Memory B cell (primary cell): ENCODE measurements at regions not wholly inside any gene's neighbourhood (a gene's known extent, or its start where the extent isn't known, plus 50 kb on each side); places are given as distances from the start of the nearest gene placed in this dataset.

ENCODE experiments used
- ATAC-seq: fragments of 150-1000 bp; cut with Tn5 transposase; 2 replicates; pipeline ENCODE4 v1.10.0; 2021; ENCODE audit warnings: low read depth, mild to moderate bottlenecking, moderate library complexity
- DNase-seq, 2 donors: peaks; one replicate each; pipeline ENCODE4 v3.0.0; 2022; ENCODE audit warnings: low spot score in 2 of 2
- H3K27ac Mint-ChIP-seq: one replicate; pipeline ENCODE4 v1.8.0; 2022; ENCODE audit warnings: mild to moderate bottlenecking, moderate library complexity, mixed read lengths
- H3K27me3 Mint-ChIP-seq: one replicate; pipeline ENCODE4 v1.8.0; 2022; ENCODE audit warnings: mixed read lengths
- H3K36me3 Mint-ChIP-seq: one replicate; pipeline ENCODE4 v1.8.0; 2022; ENCODE audit warnings: mild to moderate bottlenecking, mixed read lengths
- H3K4me1 Mint-ChIP-seq: one replicate; pipeline ENCODE4 v1.8.0; 2022; ENCODE audit warnings: mixed read lengths
- H3K4me3 Mint-ChIP-seq: one replicate; pipeline ENCODE4 v1.8.0; 2022; ENCODE audit warnings: mild to moderate bottlenecking, moderate library complexity, mixed read lengths
- H3K9me3 Mint-ChIP-seq: one replicate; pipeline ENCODE4 v1.8.0; 2022; ENCODE audit warnings: mixed read lengths

DNA sequence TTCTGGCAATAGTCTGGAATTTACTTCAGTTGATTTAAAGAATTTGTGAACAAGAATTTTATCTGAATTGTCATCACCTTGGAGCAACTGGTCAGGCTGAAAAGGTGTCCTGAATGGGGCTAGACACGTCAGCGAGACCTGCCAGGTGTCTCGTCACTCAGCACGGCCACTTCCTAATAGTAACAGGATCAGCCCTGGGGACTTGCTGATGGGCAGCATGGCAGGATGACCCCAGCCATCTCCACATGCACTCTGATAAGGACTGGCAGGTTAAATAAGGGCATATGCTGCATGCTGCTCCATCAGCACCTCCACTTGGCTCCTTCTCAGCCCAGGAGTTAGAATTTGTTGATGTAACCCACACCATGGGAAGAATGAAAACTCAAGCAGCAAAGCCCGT, 224.2 kb downstream of the FOXO1 start:
- no peak overlapping the region for H3K4me3 Mint-ChIP-seq
- peak overlapping the region; percentile 19 for H3K27ac Mint-ChIP-seq
- H3K9me3 Mint-ChIP-seq, result no peaks in the 10 kb centered on the region
- H3K36me3 Mint-ChIP-seq, result no peaks in the 10 kb centered on the region
- ATAC-seq (no peak), DNase-seq (no peak)
- H3K27me3 Mint-ChIP-seq, result no peaks in the 10 kb centered on the region
- H3K4me1 Mint-ChIP-seq, result peaks cover 45% of the 10 kb centered on the region

DNA sequence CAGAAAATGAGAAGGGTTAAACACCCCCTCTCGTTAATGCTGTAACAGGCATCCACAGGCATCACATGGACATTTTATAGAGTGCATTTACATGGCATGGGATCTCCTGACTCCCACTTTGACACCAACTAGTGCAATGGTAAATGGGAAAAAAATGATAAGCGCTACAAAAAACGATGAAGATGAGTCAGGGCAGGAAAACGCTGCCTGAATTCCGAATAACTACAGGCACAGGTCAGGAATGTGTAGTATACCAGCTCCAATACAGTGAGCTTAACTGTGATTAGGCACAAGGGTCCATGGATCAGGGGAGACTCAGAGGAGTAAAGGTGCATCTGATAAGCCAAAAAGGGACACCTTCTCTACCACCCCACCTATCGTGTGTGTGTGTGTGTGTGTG, 223.6 kb downstream of the FOXO1 start:
- no peak overlapping the region for H3K4me3 Mint-ChIP-seq
- no peaks in the 10 kb centered on the region for H3K9me3 Mint-ChIP-seq
- H3K27me3 Mint-ChIP-seq, result no peaks in the 10 kb centered on the region
- DNase-seq (no peak), ATAC-seq (no peak)
- H3K4me1 Mint-ChIP-seq, result peaks cover 45% of the 10 kb centered on the region
- H3K27ac Mint-ChIP-seq, result peak overlapping the region; percentile 19
- H3K36me3 Mint-ChIP-seq, result no peaks in the 10 kb centered on the region

DNA sequence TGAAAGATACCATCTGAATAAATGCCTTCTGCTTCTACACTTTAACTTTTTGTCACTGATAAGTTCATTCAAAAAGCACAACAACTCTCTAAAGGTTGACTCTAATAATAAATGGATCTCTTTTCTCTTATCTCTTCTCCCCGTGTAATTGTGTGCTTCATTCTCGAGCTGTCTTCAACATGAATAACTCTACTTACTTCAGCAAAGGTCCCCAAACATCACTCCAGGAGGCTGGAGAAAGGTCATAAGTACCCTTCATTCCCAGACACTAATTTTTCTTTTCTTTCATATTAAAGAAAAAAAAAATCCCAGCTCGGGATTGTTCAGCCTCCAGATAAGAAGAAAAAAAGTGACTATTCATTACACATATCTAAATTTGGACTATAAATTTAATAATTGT, 222.2 kb downstream of the FOXO1 start:
- Mint-ChIP-seq H3K9me3 (peaks cover 3% of the 10 kb centered on the region), H3K27ac (peak overlapping the region; percentile 19), H3K36me3 (no peaks in the 10 kb centered on the region), H3K27me3 (no peaks in the 10 kb centered on the region), H3K4me3 (no peak overlapping the region), H3K4me1 (peaks cover 43% of the 10 kb centered on the region)
- ATAC-seq (no peak), DNase-seq (no peak)

DNA sequence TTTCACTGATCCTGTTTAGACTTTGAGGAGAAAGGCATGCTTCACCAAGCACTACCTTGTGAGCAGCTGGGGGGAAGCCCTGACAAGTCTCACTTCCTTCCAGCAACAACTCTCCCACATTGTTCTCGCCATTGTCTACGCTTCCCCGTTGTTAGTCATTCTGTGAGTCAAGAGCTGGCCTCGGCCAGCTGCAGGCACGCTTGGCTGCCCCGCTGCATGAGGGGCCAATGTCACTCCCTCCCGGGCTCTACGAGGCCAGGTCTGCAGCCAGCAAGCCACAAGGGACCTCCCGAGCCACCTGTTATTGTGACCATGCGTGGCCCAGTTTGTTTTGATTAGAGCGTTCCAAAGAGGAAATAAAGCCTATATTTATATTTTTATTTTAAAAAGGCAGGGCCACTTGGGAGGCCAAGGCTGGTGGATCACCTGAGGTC, 220.9 kb downstream of the FOXO1 start:
- Mint-ChIP-seq H3K4me1 (peaks cover 39% of the 10 kb centered on the region), H3K27me3 (no peaks in the 10 kb centered on the region), H3K9me3 (peaks cover 3% of the 10 kb centered on the region), H3K36me3 (no peaks in the 10 kb centered on the region), H3K4me3 (peak overlapping the region; percentile 15), H3K27ac (peak overlapping the region; percentile 19)
- ATAC-seq, result peak; percentile 92
- DNase-seq, result peak; percentile 73 to 85

DNA sequence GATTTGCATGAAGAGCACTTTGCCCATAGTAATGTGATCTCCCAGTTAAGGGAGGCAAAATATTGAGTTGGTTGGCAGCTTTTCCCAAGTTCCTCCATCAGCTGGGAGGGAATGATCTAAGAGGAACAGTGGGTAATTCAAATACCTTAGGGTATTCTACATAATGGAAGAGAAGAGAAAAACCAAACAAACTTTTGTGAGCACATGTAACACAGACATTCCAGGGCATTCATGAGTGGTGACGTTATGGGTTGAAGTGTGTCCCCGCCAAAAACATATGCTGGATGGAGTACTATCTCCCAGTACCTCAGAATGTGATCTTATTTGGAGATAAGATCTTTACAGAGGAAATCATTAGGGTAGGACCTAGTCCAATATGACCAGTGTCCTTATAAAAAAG, 220.1 kb downstream of the FOXO1 start:
- no peak overlapping the region for H3K4me3 Mint-ChIP-seq
- H3K9me3 Mint-ChIP-seq, result peaks cover 3% of the 10 kb centered on the region
- peak overlapping the region; percentile 92 for H3K27ac Mint-ChIP-seq
- H3K4me1 Mint-ChIP-seq, result peaks cover 39% of the 10 kb centered on the region
- no peak for ATAC-seq
- no peaks in the 10 kb centered on the region for H3K36me3 Mint-ChIP-seq
- no peak for DNase-seq
- H3K27me3 Mint-ChIP-seq, result no peaks in the 10 kb centered on the region

DNA sequence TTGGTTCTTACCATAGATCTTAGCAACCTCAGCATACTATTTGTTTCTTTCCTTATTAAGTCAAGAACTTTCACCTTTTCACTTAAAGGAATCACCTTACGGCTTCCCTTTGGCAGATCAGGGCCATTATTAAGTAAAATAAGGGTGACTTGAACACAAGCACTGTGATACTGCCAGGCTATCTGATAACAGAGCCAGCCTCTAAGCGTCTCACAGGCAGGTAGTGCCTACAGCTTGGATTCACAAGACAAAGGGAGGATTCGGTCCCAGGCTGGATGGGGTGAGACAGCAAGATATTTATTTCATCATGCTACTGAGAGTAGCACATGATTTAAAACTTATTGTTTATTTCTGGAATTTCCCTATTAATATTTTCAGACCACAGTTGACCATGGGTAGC, 218.6 kb downstream of the FOXO1 start:
- Mint-ChIP-seq H3K4me3 (no peak overlapping the region), H3K27me3 (no peaks in the 10 kb centered on the region), H3K36me3 (no peaks in the 10 kb centered on the region), H3K4me1 (peaks cover 38% of the 10 kb centered on the region), H3K9me3 (peaks cover 3% of the 10 kb centered on the region), H3K27ac (peak overlapping the region; percentile 12)
- DNase-seq (no peak), ATAC-seq (no peak)

DNA sequence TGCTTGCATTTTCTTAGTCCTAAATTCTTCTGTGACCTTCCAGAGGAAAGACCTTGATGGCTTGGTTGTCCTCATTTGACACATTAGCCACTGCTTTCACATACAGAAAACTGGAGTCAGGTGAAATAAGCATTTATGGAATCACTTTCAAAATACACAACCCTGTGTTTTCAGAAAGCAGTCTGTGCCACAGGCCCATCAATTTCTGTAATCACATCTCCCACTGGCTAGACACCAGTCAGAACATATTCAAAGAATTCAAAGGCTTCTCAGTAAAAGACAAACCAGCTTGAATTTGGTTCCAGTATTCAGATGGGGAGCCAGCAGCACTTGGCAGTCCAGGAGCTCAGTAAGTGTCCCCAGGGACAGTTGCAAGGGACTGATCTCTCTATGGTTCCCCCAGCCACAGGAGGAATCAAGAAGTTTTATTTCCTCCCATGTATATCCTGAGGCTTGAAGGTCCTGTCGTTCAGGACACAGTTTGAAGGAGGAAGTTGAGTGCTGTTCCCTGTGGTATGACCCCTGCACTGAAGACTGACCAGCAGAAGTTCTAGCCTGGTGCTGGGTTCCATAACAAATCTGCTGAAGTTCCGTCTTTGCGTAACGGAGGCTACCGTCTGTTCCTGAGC, 214.3 kb downstream of the FOXO1 start:
- Mint-ChIP-seq H3K4me3 (no peak overlapping the region), H3K4me1 (peaks cover 10% of the 10 kb centered on the region), H3K27ac (no peak overlapping the region), H3K36me3 (no peaks in the 10 kb centered on the region), H3K27me3 (no peaks in the 10 kb centered on the region), H3K9me3 (peaks cover 3% of the 10 kb centered on the region)
- ATAC-seq (peak; percentile 8), DNase-seq (no peak)

DNA sequence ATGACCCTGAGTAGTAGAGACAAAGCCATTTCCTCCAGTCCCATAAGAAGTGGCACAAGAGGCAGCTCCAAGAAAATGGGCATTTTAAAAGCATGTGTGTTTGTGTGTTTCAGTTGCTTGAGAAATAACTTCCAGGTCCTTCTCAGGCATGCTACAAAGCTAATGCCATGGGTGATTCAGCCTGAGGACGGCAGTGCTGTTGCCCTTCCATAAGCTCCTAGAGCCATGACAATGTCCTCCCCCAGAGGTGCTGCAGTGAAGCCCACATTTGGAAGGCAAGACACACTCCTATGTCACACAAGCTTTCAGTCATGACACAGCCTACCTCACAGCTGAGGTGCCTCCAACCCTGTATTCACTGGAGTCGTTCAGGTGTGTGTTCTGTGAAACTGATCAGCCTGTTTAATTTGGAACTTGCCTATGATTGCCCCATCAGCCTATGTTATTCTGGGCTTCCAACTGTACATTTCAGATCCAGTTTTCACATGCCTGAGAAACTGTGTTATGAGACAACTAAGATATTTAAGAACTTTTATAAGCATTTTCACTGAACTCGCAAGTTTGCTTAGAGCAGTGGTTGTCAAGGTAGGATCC, 213.6 kb downstream of the FOXO1 start:
- no peak for DNase-seq
- H3K9me3 Mint-ChIP-seq, result peaks cover 3% of the 10 kb centered on the region
- no peak overlapping the region for H3K27ac Mint-ChIP-seq
- H3K27me3 Mint-ChIP-seq, result no peaks in the 10 kb centered on the region
- no peak for ATAC-seq
- peaks cover 9% of the 10 kb centered on the region for H3K4me1 Mint-ChIP-seq
- H3K36me3 Mint-ChIP-seq, result no peaks in the 10 kb centered on the region
- no peak overlapping the region for H3K4me3 Mint-ChIP-seq

DNA sequence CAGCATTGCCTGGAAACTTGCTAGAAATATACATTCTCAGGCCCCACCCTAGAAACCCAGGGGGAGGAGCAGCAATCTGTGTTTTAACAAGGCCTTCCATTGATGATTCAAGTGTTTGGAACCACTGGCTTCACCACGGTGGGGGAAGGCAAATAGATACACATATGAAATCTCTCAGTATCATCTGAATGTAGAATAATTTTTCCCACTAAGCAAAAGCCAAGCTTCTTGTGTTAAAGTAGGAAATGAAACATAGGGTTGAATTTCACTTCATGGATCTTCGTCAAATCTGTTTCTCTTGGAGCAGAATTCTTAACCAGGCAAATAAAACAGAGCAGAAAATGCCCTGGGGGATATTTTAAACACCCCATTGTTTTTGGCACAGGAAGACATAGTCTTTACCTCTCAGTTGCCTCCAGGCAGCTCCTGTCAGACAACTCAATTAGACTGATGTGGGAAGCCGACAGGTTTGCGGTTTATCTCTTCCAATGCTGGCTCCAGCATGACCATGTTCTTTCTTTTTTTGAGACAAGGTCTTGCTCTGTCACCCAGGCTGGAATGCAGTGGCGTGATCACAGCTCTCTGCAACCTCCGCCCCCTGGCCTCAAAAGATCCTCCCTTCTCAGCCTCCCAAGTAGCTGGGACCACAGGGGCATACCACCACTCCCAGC, 213.0 kb downstream of the FOXO1 start:
- peaks cover 3% of the 10 kb centered on the region for H3K9me3 Mint-ChIP-seq
- no peak overlapping the region for H3K27ac Mint-ChIP-seq
- ATAC-seq, result no peak

DNA sequence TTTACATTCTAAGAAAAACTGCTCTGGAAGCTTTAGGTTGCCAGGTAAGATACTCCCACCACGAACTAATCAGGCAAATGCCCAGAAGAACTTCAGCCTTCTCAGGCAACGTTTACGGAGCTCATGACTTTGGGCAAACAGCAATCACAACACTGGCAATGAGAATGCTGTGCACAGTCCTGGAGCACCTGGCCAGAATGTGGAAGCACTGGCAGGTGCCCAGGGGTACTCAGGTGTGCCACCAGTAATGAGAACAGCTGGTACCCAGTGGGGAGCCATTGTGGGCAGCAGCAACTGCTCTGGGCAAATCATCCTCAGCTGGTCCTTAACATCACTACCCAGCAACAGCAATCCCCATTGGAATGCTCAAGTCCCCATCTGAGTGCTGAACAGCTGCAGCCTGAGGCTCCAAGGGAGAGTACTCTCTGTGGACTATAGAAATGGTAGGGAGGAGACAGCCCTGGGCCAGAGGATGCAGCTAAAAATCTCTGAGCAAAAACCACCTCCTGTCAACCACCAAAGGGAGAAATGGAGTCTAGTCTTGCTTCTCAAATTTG, 210.0 kb downstream of the FOXO1 start:
- Mint-ChIP-seq H3K27ac (no peak overlapping the region), H3K9me3 (no peaks in the 10 kb centered on the region), H3K36me3 (no peaks in the 10 kb centered on the region), H3K4me3 (no peak overlapping the region), H3K27me3 (no peaks in the 10 kb centered on the region), H3K4me1 (peaks cover 7% of the 10 kb centered on the region)
- ATAC-seq (no peak), DNase-seq (no peak)

More for the DNA sequence above, 213.0 kb downstream of the FOXO1 start:
- DNase-seq, result no peak
- Mint-ChIP-seq H3K36me3 (no peaks in the 10 kb centered on the region), H3K4me1 (peaks cover 6% of the 10 kb centered on the region), H3K4me3 (no peak overlapping the region), H3K27me3 (no peaks in the 10 kb centered on the region)

DNA sequence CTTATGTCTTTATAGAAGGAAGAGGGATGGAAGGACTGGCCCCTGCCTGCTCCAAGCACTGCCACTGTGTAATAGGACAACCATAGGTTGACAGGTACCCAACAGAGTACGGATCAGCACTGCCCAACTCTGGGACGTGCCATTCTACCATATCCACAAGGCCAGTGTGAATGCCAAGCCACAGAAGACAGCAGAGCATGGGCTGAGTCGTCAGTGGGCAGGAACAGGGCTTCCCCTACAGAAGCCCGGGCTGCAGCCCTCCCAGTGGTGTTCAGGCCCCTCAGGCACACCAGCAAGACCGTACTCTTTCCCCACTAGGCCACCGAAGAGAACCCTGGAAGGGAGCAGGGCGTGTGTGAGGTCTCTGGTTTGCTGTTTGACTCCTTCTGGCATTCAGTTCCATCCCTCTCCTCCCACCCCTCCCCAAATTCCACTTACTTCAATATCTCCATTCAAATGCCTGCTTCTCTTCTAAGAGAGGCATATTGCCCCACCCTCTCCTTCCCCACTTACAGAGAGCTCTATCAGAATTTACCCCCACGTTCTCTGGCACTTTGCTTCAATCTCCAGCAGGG, 209.4 kb downstream of the FOXO1 start:
- H3K27ac Mint-ChIP-seq, result no peak overlapping the region
- H3K9me3 Mint-ChIP-seq, result no peaks in the 10 kb centered on the region
- H3K27me3 Mint-ChIP-seq, result no peaks in the 10 kb centered on the region
- peaks cover 7% of the 10 kb centered on the region for H3K4me1 Mint-ChIP-seq
- DNase-seq (no peak), ATAC-seq (no peak)
- no peaks in the 10 kb centered on the region for H3K36me3 Mint-ChIP-seq
- H3K4me3 Mint-ChIP-seq, result no peak overlapping the region

DNA sequence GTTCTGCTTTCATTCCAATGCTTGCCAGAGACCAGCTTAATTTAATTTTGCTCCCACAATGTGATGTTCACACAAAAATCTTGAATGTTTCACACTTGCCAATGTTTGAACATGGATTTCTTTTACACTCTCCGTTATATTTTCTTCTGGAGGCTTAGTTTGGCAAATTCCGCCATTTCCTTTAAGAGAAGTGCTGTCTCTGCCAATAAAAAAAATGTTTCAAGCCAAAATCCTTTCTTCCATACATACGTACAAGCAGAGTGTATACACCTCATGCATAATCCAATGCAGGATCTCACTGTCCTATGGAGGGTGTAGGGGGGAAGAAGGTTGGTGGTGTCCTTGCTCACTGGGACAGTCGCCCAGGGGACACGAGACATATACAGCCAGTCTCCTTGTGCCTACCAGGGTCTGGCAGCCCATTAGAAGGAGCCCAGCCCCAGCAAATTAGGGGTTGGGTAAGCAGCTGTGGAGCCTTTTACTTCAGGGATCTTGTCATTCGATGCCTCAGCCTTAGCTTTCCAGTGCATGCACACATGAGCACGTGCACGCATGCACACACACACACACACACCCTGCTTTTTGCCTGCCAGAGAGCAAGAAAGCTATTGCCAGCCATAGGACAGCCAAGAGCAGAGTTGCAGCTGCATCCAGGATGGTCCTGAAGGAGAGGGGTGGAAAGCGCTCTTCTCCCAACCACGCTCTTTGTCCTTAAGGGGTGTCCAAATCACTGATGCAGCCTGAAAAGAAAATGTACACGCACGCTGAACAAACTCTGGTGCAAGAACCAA, 208.3 kb downstream of the FOXO1 start:
- DNase-seq, result no peak
- peaks cover 4% of the 10 kb centered on the region for H3K4me1 Mint-ChIP-seq
- ATAC-seq, result no peak
- no peaks in the 10 kb centered on the region for H3K36me3 Mint-ChIP-seq
- H3K27ac Mint-ChIP-seq, result no peak overlapping the region
- no peak overlapping the region for H3K4me3 Mint-ChIP-seq
- no peaks in the 10 kb centered on the region for H3K9me3 Mint-ChIP-seq
- no peaks in the 10 kb centered on the region for H3K27me3 Mint-ChIP-seq

DNA sequence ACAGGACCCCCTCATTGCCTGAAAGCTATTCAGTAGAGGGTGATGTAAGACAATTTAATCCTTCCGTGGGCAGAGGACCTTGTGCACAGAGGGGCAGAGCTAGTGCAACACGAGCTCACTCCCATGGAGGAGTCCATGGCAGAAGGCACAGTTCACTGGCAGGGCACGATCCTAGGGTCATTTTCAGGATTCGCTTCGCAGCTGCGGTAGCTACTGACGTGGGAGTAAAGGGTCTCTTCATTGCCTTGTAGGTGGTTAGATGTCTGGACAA, 207.8 kb downstream of the FOXO1 start:
- H3K9me3 Mint-ChIP-seq, result no peaks in the 10 kb centered on the region
- peaks cover 7% of the 10 kb centered on the region for H3K4me1 Mint-ChIP-seq
- ATAC-seq, result no peak
- no peak for DNase-seq
- no peak overlapping the region for H3K27ac Mint-ChIP-seq
- no peak overlapping the region for H3K4me3 Mint-ChIP-seq
- no peaks in the 10 kb centered on the region for H3K27me3 Mint-ChIP-seq
- no peaks in the 10 kb centered on the region for H3K36me3 Mint-ChIP-seq

DNA sequence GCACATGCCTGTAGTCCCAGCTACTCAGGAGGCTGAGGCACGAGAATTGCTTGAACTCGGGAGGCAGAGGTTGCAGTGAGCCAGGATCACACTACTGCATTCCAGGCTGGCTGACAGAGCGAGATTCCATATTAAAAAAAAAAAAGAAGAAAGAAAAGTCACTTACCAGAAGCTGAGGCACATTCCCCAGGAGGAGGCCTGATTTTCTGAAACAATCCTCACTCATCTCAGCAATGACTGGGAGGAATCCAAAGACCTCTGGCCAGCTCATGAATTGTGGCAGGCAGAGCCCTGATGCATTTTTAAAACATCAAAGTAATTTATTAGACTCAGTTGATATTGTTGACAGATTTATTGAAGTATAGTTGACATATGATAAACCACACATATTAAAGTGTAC, 206.3 kb downstream of the FOXO1 start:
- H3K4me1 Mint-ChIP-seq, result peaks cover 20% of the 10 kb centered on the region
- no peaks in the 10 kb centered on the region for H3K36me3 Mint-ChIP-seq
- ATAC-seq (no peak), DNase-seq (no peak)
- H3K27ac Mint-ChIP-seq, result no peak overlapping the region
- H3K4me3 Mint-ChIP-seq, result no peak overlapping the region
- H3K9me3 Mint-ChIP-seq, result no peaks in the 10 kb centered on the region
- no peaks in the 10 kb centered on the region for H3K27me3 Mint-ChIP-seq
